ENCODE measurements at regions not wholly inside any gene's neighbourhood (a gene's known extent, or its start where the extent isn't known, plus 50 kb on each side); places are given as distances from the start of the nearest gene placed in this dataset.

GRCh38 chr3:8403996-8404395 lies 97.6 kb upstream of the LMCD1 start:
- no peak for FAIRE-seq
- TF ChIP-seq TAF1 (IDR thresholded peaks at IDR 0.05; ENCODE audit: low read depth, low read length) (no peak), PAX5 (IDR thresholded peaks at IDR 0.05; ENCODE audit: insufficient read depth, low read length, severe bottlenecking) (no peak), SPI1 (IDR thresholded peaks at IDR 0.05; ENCODE audit: low read depth, low read length) (no peak)
- DNase-seq (ENCODE audit: insufficient read length, low spot score) = no peak

DNA sequence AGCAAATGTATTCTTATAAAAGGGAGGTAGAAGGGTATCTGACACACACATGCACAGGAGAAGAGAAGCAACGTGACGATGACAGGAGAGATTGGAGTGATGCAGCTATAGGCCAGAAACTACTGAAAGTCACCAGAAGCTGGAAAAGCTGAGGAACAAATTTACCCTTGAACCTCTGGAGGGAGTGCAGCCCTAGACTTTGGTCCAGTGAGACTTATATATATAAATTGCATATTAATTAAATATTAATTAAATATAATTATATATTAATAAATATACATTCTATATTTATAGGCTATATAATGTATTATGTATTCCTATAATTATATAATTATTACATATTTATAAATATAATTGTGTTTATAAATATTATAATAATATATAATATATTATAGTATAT lies 96.5 kb upstream of the LMCD1 start:
- TF ChIP-seq POLR2AphosphoS5 (IDR thresholded peaks at IDR 0.05; ENCODE audit: low read depth, low read length) (no peak), POU2F2 (IDR thresholded peaks at IDR 0.05; ENCODE audit: low read depth, low read length) (no peak), PAX5 (IDR thresholded peaks at IDR 0.05; ENCODE audit: insufficient read depth, low read length, severe bottlenecking) (no peak), TAF1 (IDR thresholded peaks at IDR 0.05; ENCODE audit: low read depth, low read length) (no peak), POLR2A (IDR thresholded peaks at IDR 0.05; ENCODE audit: low read depth, low read length) (no peak), SPI1 (IDR thresholded peaks at IDR 0.05; ENCODE audit: low read depth, low read length) (no peak)
- DNase-seq (ENCODE audit: insufficient read length, low spot score) (no peak), FAIRE-seq (no peak)

- TF ChIP-seq TAF1 (IDR thresholded peaks at IDR 0.05; ENCODE audit: low read depth, low read length) (no peak), PAX5 (IDR thresholded peaks at IDR 0.05; ENCODE audit: insufficient read depth, low read length, severe bottlenecking) (no peak), SPI1 (IDR thresholded peaks at IDR 0.05; ENCODE audit: low read depth, low read length) (no peak), POU2F2 (IDR thresholded peaks at IDR 0.05; ENCODE audit: low read depth, low read length) (no peak), POLR2A (IDR thresholded peaks at IDR 0.05; ENCODE audit: low read depth, low read length) (no peak), POLR2AphosphoS5 (IDR thresholded peaks at IDR 0.05; ENCODE audit: low read depth, low read length) (no peak)
- DNase-seq (ENCODE audit: insufficient read length, low spot score) = no peak
- FAIRE-seq = no peak
Observed at GRCh38 chr3:8406479-8406878, 95.1 kb upstream of the LMCD1 start.

GRCh38 chr3:8413337-8413926 lies 88.2 kb upstream of the LMCD1 start:
- no peak for DNase-seq (ENCODE audit: insufficient read length, low spot score)
- FAIRE-seq = no peak
- TF ChIP-seq POU2F2 (IDR thresholded peaks at IDR 0.05; ENCODE audit: low read depth, low read length) = no peak
- TF ChIP-seq POLR2AphosphoS5 (IDR thresholded peaks at IDR 0.05; ENCODE audit: low read depth, low read length) = no peak
- TF ChIP-seq TAF1 (IDR thresholded peaks at IDR 0.05; ENCODE audit: low read depth, low read length) = no peak
- no peak for TF ChIP-seq SPI1 (IDR thresholded peaks at IDR 0.05; ENCODE audit: low read depth, low read length)
- no peak for TF ChIP-seq PAX5 (IDR thresholded peaks at IDR 0.05; ENCODE audit: insufficient read depth, low read length, severe bottlenecking)
- TF ChIP-seq POLR2A (IDR thresholded peaks at IDR 0.05; ENCODE audit: low read depth, low read length) = no peak

DNA sequence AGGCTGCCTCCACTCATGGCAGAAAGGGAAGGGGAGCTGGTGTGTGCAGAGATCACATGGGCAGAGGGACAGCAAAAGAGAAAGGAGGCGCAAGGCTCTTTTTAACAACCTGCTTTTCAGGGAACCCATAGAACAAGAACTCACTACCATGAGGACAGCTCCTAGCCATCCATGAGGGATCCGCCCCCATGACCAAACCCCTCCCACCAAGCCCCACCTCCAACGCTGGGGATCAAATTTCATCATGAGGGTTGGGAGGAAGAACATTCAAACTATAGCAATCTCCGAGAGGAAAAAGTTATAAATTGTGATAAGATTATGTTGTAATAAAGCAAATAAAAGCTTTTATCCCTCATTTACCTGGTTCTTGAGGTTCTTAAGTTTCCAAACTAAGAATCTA lies 84.7 kb upstream of the LMCD1 start:
- TF ChIP-seq POLR2A (IDR thresholded peaks at IDR 0.05; ENCODE audit: low read depth, low read length) (no peak), POU2F2 (IDR thresholded peaks at IDR 0.05; ENCODE audit: low read depth, low read length) (no peak), POLR2AphosphoS5 (IDR thresholded peaks at IDR 0.05; ENCODE audit: low read depth, low read length) (no peak), PAX5 (IDR thresholded peaks at IDR 0.05; ENCODE audit: insufficient read depth, low read length, severe bottlenecking) (no peak), TAF1 (IDR thresholded peaks at IDR 0.05; ENCODE audit: low read depth, low read length) (no peak), SPI1 (IDR thresholded peaks at IDR 0.05; ENCODE audit: low read depth, low read length) (no peak)
- DNase-seq (ENCODE audit: insufficient read length, low spot score) (no peak), FAIRE-seq (no peak)

- DNase-seq (ENCODE audit: insufficient read length, low spot score) = no peak
- FAIRE-seq = no peak
- TF ChIP-seq SPI1 (IDR thresholded peaks at IDR 0.05; ENCODE audit: low read depth, low read length) (no peak), TAF1 (IDR thresholded peaks at IDR 0.05; ENCODE audit: low read depth, low read length) (no peak), PAX5 (IDR thresholded peaks at IDR 0.05; ENCODE audit: insufficient read depth, low read length, severe bottlenecking) (no peak), POLR2AphosphoS5 (IDR thresholded peaks at IDR 0.05; ENCODE audit: low read depth, low read length) (no peak), POU2F2 (IDR thresholded peaks at IDR 0.05; ENCODE audit: low read depth, low read length) (no peak), POLR2A (IDR thresholded peaks at IDR 0.05; ENCODE audit: low read depth, low read length) (no peak)
Observed at GRCh38 chr3:8420612-8421011, 81.0 kb upstream of the LMCD1 start.

- no peak for DNase-seq (ENCODE audit: insufficient read length, low spot score)
- TF ChIP-seq POLR2AphosphoS5 (IDR thresholded peaks at IDR 0.05; ENCODE audit: low read depth, low read length) (no peak), TAF1 (IDR thresholded peaks at IDR 0.05; ENCODE audit: low read depth, low read length) (no peak), PAX5 (IDR thresholded peaks at IDR 0.05; ENCODE audit: insufficient read depth, low read length, severe bottlenecking) (no peak), SPI1 (IDR thresholded peaks at IDR 0.05; ENCODE audit: low read depth, low read length) (no peak), POLR2A (IDR thresholded peaks at IDR 0.05; ENCODE audit: low read depth, low read length) (no peak)
Observed at GRCh38 chr3:8421267-8421666, 80.4 kb upstream of the LMCD1 start.

GRCh38 chr3:8421711-8422110 lies 79.9 kb upstream of the LMCD1 start:
- DNase-seq (ENCODE audit: insufficient read length, low spot score) (no peak), FAIRE-seq (no peak)

More at GRCh38 chr3:8421267-8421666, 80.4 kb upstream of the LMCD1 start:
- no peak for FAIRE-seq

GRCh38 chr3:8423307-8423706 lies 78.3 kb upstream of the LMCD1 start:
- no peak for FAIRE-seq
- no peak for TF ChIP-seq PAX5 (IDR thresholded peaks at IDR 0.05; ENCODE audit: insufficient read depth, low read length, severe bottlenecking)
- no peak for TF ChIP-seq POLR2AphosphoS5 (IDR thresholded peaks at IDR 0.05; ENCODE audit: low read depth, low read length)
- TF ChIP-seq SPI1 (IDR thresholded peaks at IDR 0.05; ENCODE audit: low read depth, low read length) = no peak
- TF ChIP-seq POU2F2 (IDR thresholded peaks at IDR 0.05; ENCODE audit: low read depth, low read length) = no peak
- TF ChIP-seq TAF1 (IDR thresholded peaks at IDR 0.05; ENCODE audit: low read depth, low read length) = no peak
- no peak for TF ChIP-seq POLR2A (IDR thresholded peaks at IDR 0.05; ENCODE audit: low read depth, low read length)
- no peak for DNase-seq (ENCODE audit: insufficient read length, low spot score)

More at GRCh38 chr3:8421711-8422110, 79.9 kb upstream of the LMCD1 start:
- no peak for TF ChIP-seq SPI1 (IDR thresholded peaks at IDR 0.05; ENCODE audit: low read depth, low read length)
- no peak for TF ChIP-seq PAX5 (IDR thresholded peaks at IDR 0.05; ENCODE audit: insufficient read depth, low read length, severe bottlenecking)
- no peak for TF ChIP-seq POLR2A (IDR thresholded peaks at IDR 0.05; ENCODE audit: low read depth, low read length)
- TF ChIP-seq TAF1 (IDR thresholded peaks at IDR 0.05; ENCODE audit: low read depth, low read length) = no peak
- TF ChIP-seq POU2F2 (IDR thresholded peaks at IDR 0.05; ENCODE audit: low read depth, low read length) = no peak
- no peak for TF ChIP-seq POLR2AphosphoS5 (IDR thresholded peaks at IDR 0.05; ENCODE audit: low read depth, low read length)

DNA sequence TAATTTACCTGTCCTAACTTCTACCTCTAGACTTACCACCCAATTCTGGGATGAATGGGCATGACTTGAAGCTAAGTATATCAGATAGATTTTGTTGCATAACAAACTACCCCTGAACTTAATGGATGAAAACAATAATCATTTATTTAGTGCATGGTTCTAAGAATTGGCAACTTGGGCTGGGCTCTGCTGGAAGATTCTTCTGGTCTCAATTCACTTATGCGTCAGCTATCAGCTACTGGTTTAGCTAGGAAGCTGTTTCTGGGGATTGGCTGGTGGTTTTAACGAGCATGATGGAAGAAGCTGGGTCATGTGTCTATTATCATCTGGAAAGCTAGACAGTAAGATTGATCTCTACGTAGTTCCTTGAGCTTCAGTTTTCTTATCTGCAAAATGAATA lies 77.3 kb upstream of the LMCD1 start:
- no peak for TF ChIP-seq POLR2AphosphoS5 (IDR thresholded peaks at IDR 0.05; ENCODE audit: low read depth, low read length)
- no peak for TF ChIP-seq POU2F2 (IDR thresholded peaks at IDR 0.05; ENCODE audit: low read depth, low read length)
- no peak for TF ChIP-seq POLR2A (IDR thresholded peaks at IDR 0.05; ENCODE audit: low read depth, low read length)
- TF ChIP-seq PAX5 (IDR thresholded peaks at IDR 0.05; ENCODE audit: insufficient read depth, low read length, severe bottlenecking) = no peak
- TF ChIP-seq TAF1 (IDR thresholded peaks at IDR 0.05; ENCODE audit: low read depth, low read length) = no peak
- no peak for TF ChIP-seq SPI1 (IDR thresholded peaks at IDR 0.05; ENCODE audit: low read depth, low read length)
- no peak for FAIRE-seq

More for the DNA sequence above, 77.3 kb upstream of the LMCD1 start:
- DNase-seq (ENCODE audit: insufficient read length, low spot score) = no peak

All from GM12891 (cell line).